SK-N-SH (cell line): ENCODE measurements at regions not wholly inside any gene's neighbourhood (a gene's known extent, or its start where the extent isn't known, plus 50 kb on each side); places are given as distances from the start of the nearest gene placed in this dataset.

Experiments used
- GABPA ChIP-seq: IDR thresholded peaks from 2 replicates; pipeline ENCODE4 v1.4.0; 2012; ENCODE audit warnings: low read depth, mild to moderate bottlenecking
- MXI1 ChIP-seq: IDR thresholded peaks from 2 replicates; pipeline ENCODE4 v1.6.1; 2012; ENCODE audit warnings: mild to moderate bottlenecking, low read depth, low read length, improper control_type of control experiment
- TF ChIP-seq, protein P1 (sequence below): fragments of 150-350 bp; IDR thresholded peaks from 2 replicates; pipeline ENCODE4 v1.6.1; 2016; ENCODE audit warnings: mild to moderate bottlenecking, low read depth, low read length
- TF ChIP-seq, protein P2 (sequence below): fragments of 200-600 bp; sonication (generic); IDR thresholded peaks from 2 replicates; pipeline ENCODE4 v1.6.1; 2017; ENCODE audit warnings: antibody characterized with exemption, mild to moderate bottlenecking, moderate library complexity

DNA sequence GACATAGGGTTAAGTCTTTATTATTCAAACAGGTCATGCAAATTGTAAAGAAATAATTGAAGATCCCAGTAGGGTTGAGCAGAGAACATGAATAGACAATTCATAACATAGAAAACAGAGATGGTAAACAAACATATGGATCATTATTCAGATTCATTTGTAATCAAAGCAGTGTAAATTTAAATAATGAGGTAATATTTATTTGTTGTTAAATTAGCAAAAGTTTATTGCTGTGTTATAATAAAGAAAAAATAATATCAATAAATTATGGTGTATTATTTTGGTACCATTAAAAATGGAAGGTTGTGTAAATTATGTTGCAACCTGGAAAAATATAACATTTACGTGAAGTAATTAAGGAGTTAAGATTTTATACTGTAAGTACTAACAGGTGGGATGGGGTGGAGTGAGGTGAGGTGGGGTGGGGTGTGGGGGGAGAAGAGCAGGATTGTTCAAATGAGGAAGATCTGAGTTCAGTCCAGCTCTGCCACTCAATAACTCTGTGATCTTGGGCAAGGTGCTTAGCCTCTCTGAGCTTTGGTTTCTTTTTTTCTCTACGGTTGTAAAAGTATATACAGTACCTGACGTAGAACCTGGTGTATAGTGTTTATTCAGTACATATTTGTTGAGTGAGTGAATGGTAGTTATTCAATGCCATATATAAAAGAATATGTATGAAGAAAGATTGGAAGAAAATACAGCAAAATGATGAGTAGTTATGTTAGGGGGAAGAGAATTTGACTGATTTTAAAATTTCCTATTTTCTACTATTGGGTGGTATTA lies 140.3 kb upstream of the KIF26B start:
- TF ChIP-seq, protein P1, sequence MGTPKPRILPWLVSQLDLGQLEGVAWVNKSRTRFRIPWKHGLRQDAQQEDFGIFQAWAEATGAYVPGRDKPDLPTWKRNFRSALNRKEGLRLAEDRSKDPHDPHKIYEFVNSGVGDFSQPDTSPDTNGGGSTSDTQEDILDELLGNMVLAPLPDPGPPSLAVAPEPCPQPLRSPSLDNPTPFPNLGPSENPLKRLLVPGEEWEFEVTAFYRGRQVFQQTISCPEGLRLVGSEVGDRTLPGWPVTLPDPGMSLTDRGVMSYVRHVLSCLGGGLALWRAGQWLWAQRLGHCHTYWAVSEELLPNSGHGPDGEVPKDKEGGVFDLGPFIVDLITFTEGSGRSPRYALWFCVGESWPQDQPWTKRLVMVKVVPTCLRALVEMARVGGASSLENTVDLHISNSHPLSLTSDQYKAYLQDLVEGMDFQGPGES: no peak
- no peak for TF ChIP-seq MXI1
- TF ChIP-seq, protein P2, sequence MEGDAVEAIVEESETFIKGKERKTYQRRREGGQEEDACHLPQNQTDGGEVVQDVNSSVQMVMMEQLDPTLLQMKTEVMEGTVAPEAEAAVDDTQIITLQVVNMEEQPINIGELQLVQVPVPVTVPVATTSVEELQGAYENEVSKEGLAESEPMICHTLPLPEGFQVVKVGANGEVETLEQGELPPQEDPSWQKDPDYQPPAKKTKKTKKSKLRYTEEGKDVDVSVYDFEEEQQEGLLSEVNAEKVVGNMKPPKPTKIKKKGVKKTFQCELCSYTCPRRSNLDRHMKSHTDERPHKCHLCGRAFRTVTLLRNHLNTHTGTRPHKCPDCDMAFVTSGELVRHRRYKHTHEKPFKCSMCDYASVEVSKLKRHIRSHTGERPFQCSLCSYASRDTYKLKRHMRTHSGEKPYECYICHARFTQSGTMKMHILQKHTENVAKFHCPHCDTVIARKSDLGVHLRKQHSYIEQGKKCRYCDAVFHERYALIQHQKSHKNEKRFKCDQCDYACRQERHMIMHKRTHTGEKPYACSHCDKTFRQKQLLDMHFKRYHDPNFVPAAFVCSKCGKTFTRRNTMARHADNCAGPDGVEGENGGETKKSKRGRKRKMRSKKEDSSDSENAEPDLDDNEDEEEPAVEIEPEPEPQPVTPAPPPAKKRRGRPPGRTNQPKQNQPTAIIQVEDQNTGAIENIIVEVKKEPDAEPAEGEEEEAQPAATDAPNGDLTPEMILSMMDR: no peak
- no peak for TF ChIP-seq GABPA
